Upper lobe of left lung (tissue), 6 donors: ENCODE measurements at regions not wholly inside any gene's neighbourhood (a gene's known extent, or its start where the extent isn't known, plus 50 kb on each side); places are given as distances from the start of the nearest gene placed in this dataset.

Source experiments
- ATAC-seq, 2 donors: fragments of 200-7000 bp; cut with Tn5 transposase; one replicate each; pipeline ENCODE4 v1.9.1; 2022; ENCODE audit warnings: mild to moderate bottlenecking in 2 of 2, moderate library complexity in 2 of 2; ENCODE audit not compliant: low FRiP score in 2 of 2
- DNase-seq, 2 donors: peaks; one replicate each; pipeline ENCODE4 v3.0.0-alpha.2; 2019 to 2020
- H3K27ac ChIP-seq, 4 donors: fragments of 200-600 bp; sonication (generic); one replicate each; pipeline ENCODE4 v1.5.1; 2016 to 2019
- H3K27me3 ChIP-seq, 4 donors: fragments of 200-600 bp; sonication (generic); one replicate each; pipeline ENCODE4 v1.5.1; 2017 to 2019
- H3K36me3 ChIP-seq, 4 donors: fragments of 200-600 bp; sonication (generic); one replicate each; pipeline ENCODE4 v1.5.1; 2016 to 2019
- H3K4me1 ChIP-seq, 4 donors: fragments of 200-600 bp; sonication (generic); one replicate each; pipeline ENCODE4 v1.5.1; 2018 to 2019
- H3K4me3 ChIP-seq, 4 donors: fragments of 200-600 bp; sonication (generic); one replicate each; pipeline ENCODE4 v1.5.1; 2017 to 2019; ENCODE audit warnings: mild to moderate bottlenecking in 2 of 4, moderate library complexity in 1 of 4
- H3K9me3 ChIP-seq, 4 donors: fragments of 200-600 bp; sonication (generic); one replicate each; pipeline ENCODE4 v1.5.1; 2018 to 2019
- EP300 ChIP-seq, 4 donors: sonication (generic); formaldehyde crosslinking; IDR thresholded peaks; one replicate each; pipeline ENCODE4 v1.5.1; 2017; ENCODE audit warnings: antibody characterized with exemption in 4 of 4, control low read depth in 2 of 4
- POLR2A ChIP-seq, 4 donors: fragments of 450-650 bp; IDR thresholded peaks; one replicate each; pipeline ENCODE4 v1.5.1; 2016 to 2017; ENCODE audit warnings: antibody characterized with exemption in 4 of 4, mild to moderate bottlenecking in 2 of 4
- POLR2AphosphoS5 ChIP-seq, 2 donors: sonication (generic); formaldehyde crosslinking; IDR thresholded peaks; one replicate each; pipeline ENCODE4 v1.5.1; 2017; ENCODE audit warnings: antibody characterized with exemption in 2 of 2
- WGBS, 2 donors: methylation state at CpG; one replicate each; pipeline ENCODE4 v1.1.5; 2017 to 2018; 5-methylcytosine and 5-hydroxymethylcytosine counted together
- TF ChIP-seq, protein P1 (sequence below), 6 experiments: fragments of 450-650 bp in 4 of 6; fragments of 200-600 bp in 2 of 6; sonication (generic) in 2 of 6; IDR thresholded peaks; one replicate each; pipeline ENCODE4 v1.5.1; 2016 to 2019; ENCODE audit warnings: antibody characterized with exemption in 6 of 6
- donor health status: DM: no; HTN: no; CAD: no; lungs with moderate emphysema.
- donor health status: DM: no; HTN: yes; CAD: no; lungs with severe emphysema.

DNA sequence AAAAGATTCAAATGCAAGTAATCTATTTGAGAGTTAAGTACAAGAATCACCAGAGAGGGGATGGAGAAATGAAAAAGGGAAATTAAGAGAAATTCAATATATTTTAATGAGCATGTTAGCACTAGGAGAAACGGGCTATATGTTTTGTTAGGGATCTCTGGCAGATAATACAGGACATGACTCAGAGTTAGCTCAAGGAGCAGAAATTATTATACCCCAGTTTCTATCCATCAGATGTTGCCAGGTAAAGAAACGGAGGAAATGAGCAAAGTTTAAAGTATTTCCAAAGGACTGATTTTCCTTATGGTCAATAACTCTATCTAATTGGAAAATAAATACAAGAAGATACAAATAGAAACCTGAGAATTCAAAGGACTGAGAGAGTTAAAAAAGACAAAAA, 867.6 kb downstream of the TRAM1L1 start:
- WGBS, 2 donors, result 76 to 80% methylated on average over 2 of the region's 2 CpGs
- no peak for TF ChIP-seq EP300 (IDR thresholded peaks at IDR 0.05)
- no peak for TF ChIP-seq POLR2AphosphoS5 (IDR thresholded peaks at IDR 0.05)
- TF ChIP-seq, protein P1, sequence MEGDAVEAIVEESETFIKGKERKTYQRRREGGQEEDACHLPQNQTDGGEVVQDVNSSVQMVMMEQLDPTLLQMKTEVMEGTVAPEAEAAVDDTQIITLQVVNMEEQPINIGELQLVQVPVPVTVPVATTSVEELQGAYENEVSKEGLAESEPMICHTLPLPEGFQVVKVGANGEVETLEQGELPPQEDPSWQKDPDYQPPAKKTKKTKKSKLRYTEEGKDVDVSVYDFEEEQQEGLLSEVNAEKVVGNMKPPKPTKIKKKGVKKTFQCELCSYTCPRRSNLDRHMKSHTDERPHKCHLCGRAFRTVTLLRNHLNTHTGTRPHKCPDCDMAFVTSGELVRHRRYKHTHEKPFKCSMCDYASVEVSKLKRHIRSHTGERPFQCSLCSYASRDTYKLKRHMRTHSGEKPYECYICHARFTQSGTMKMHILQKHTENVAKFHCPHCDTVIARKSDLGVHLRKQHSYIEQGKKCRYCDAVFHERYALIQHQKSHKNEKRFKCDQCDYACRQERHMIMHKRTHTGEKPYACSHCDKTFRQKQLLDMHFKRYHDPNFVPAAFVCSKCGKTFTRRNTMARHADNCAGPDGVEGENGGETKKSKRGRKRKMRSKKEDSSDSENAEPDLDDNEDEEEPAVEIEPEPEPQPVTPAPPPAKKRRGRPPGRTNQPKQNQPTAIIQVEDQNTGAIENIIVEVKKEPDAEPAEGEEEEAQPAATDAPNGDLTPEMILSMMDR (IDR thresholded peaks at IDR 0.05), result no peak
- TF ChIP-seq POLR2A (IDR thresholded peaks at IDR 0.05), result no peak

DNA sequence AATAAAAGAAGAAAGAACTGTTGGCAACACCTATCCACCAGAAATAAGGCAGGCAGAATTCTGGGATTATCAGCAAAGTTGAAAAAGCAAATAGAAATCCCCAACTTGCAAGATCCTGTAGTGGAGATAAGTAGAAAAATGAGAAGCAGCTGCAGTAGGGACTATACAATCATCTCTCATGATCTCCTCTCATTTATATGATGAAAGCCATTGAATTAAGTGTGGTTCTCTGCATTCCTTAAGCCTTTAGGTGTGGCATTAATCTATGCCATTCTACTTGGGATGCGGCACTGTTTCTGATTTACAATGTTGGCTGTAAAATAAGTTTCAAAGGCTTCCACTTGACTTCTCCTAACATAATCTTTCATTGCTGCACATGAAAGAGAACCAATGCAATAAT, 869.8 kb downstream of the TRAM1L1 start:
- no peak for ATAC-seq
- DNase-seq, result no peak
- 92 to 93% methylated on average over 1 of the region's 1 CpG for WGBS, 2 donors
- TF ChIP-seq EP300 (IDR thresholded peaks at IDR 0.05), result no peak
- no peak for TF ChIP-seq POLR2A (IDR thresholded peaks at IDR 0.05)
- TF ChIP-seq POLR2AphosphoS5 (IDR thresholded peaks at IDR 0.05), result no peak
- TF ChIP-seq, protein P1 (IDR thresholded peaks at IDR 0.05), result no peak
- Histone ChIP-seq H3K36me3 (no peaks in the 10 kb centered on the region), H3K27me3 (no peaks in the 10 kb centered on the region), H3K9me3 (no peaks in the 10 kb centered on the region), H3K27ac (no peak overlapping the region), H3K4me3 (no peak overlapping the region), H3K4me1 (no peaks in the 10 kb centered on the region)

More for the DNA sequence above, 867.6 kb downstream of the TRAM1L1 start:
- Histone ChIP-seq H3K27me3 (no peaks in the 10 kb centered on the region), H3K9me3 (no peaks in the 10 kb centered on the region), H3K4me3 (no peak overlapping the region), H3K4me1 (no peaks in the 10 kb centered on the region), H3K27ac (no peak overlapping the region), H3K36me3 (no peaks in the 10 kb centered on the region)
- no peak for ATAC-seq
- DNase-seq, result no peak

DNA sequence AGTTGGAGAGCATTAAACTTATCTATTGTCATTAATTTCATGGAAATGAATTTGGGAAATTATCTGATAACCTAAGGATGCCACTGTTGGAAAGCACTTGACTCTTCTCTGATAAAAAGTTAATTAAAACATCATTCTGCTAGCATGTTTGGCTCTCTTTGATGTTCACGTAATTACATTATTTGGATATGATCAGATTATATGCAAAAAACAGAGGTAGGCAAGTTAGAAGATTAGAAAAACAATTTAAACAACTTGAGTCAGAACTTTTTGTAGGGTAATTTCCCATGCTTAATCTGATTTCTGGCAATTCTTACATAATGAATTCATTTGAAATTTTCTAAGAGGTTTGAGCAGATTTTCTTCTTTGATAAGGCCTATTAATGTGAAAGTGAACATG, 882.9 kb downstream of the TRAM1L1 start:
- no peaks in the 10 kb centered on the region for H3K27me3 ChIP-seq
- no peak for TF ChIP-seq POLR2AphosphoS5 (IDR thresholded peaks at IDR 0.05)
- TF ChIP-seq POLR2A (IDR thresholded peaks at IDR 0.05), result no peak
- no peak for TF ChIP-seq EP300 (IDR thresholded peaks at IDR 0.05)
- TF ChIP-seq, protein P1 (IDR thresholded peaks at IDR 0.05), result no peak
- no peak for DNase-seq
- WGBS, 2 donors, result 81 to 82% methylated on average over 1 of the region's 1 CpG
- no peak overlapping the region for H3K4me3 ChIP-seq
- no peaks in the 10 kb centered on the region for H3K36me3 ChIP-seq
- no peak for ATAC-seq
- H3K9me3 ChIP-seq, result no peaks in the 10 kb centered on the region
- no peaks in the 10 kb centered on the region for H3K4me1 ChIP-seq
- H3K27ac ChIP-seq, result no peak overlapping the region

DNA sequence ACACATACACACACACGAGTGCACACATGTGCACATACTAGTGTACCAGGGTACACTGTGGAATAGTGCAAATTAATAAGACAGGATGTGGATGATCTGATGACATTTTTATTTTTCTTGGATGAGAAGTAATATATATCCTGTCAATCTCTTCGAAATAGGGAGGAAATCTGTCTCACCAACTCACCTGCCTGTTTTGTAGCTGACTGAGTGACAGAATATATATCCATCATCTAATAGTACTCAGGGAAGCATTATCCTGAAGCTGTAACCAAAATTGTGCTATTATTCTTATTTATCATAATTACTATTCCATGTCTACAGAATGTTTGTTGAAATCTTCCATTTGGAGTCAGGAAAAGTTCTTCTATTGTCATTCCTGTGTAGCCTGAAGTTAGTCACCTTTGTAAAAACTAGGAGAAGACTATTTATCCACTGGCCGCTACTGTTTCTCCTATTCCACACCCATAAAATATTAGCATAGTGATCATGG, 888.0 kb downstream of the TRAM1L1 start:
- TF ChIP-seq POLR2A (IDR thresholded peaks at IDR 0.05) (no peak), POLR2AphosphoS5 (IDR thresholded peaks at IDR 0.05) (no peak), EP300 (IDR thresholded peaks at IDR 0.05) (no peak)
- TF ChIP-seq, protein P1 (IDR thresholded peaks at IDR 0.05), result no peak
- DNase-seq, result no peak
- H3K27ac ChIP-seq, result no peak overlapping the region
- H3K4me1 ChIP-seq, result no peaks in the 10 kb centered on the region
- H3K9me3 ChIP-seq, result no peaks in the 10 kb centered on the region
- H3K27me3 ChIP-seq, result no peaks in the 10 kb centered on the region
- no peak for ATAC-seq
- no peaks in the 10 kb centered on the region for H3K36me3 ChIP-seq
- H3K4me3 ChIP-seq, result no peak overlapping the region
- 77 to 82% methylated on average over 3 of the region's 3 CpGs for WGBS, 2 donors

DNA sequence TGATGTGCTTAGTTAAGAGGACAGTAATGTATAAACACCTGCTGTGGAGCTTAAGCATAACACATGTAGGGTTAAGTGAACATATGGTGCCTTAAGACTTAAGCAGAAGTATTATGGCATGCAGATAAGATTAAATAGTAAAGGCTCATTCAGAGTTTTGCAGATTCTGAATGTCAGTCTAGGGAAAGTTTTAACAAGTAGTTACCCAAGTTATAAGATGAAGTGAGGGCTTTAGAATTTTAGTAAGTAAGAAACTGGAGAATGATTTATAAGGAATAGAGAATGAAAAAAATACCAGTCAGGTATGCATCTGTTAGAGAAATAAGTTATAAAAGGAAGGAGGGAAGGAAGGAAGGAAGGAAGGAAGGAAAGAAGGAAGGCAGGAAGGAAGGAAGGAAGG, 902.1 kb downstream of the TRAM1L1 start:
- H3K27ac ChIP-seq, result no peak overlapping the region
- ATAC-seq (no peak), DNase-seq (no peak)
- no peaks in the 10 kb centered on the region for H3K9me3 ChIP-seq
- H3K4me3 ChIP-seq, result no peak overlapping the region
- TF ChIP-seq EP300 (IDR thresholded peaks at IDR 0.05), result no peak
- no peak for TF ChIP-seq POLR2A (IDR thresholded peaks at IDR 0.05)
- TF ChIP-seq, protein P1 (IDR thresholded peaks at IDR 0.05), result no peak
- no peak for TF ChIP-seq POLR2AphosphoS5 (IDR thresholded peaks at IDR 0.05)
- no peaks in the 10 kb centered on the region for H3K4me1 ChIP-seq
- H3K36me3 ChIP-seq, result no peaks in the 10 kb centered on the region
- no peaks in the 10 kb centered on the region for H3K27me3 ChIP-seq
